Fibroblast of lung (primary cell): ENCODE measurements at regions not wholly inside any gene's neighbourhood (a gene's known extent, or its start where the extent isn't known, plus 50 kb on each side); places are given as distances from the start of the nearest gene placed in this dataset.

Source experiments
- DNase-seq, 2 donors: peaks; one replicate each; pipeline versions ENCODE4 v3.0.0 to v3.0.0-alpha.2; 2010; ENCODE audit warnings: low read depth in 2 of 2
- H2AFZ ChIP-seq: 2 replicates; pipeline ENCODE4 v1.5.1; 2012; ENCODE audit warnings: low read length, control low read depth, inconsistent platforms
- H3K27ac ChIP-seq: 2 replicates; pipeline ENCODE4 v1.5.1; 2011; ENCODE audit warnings: low read length, control low read depth; ENCODE audit not compliant: insufficient read depth
- H3K27me3 ChIP-seq: 2 replicates; pipeline ENCODE4 v1.5.1; 2011; ENCODE audit warnings: mild to moderate bottlenecking, low read length; ENCODE audit not compliant: control insufficient read depth, insufficient read depth
- H3K36me3 ChIP-seq: 2 replicates; pipeline ENCODE4 v1.5.1; 2011; ENCODE audit warnings: low read length; ENCODE audit not compliant: control insufficient read depth, insufficient read depth
- H3K4me1 ChIP-seq: 2 replicates; pipeline ENCODE4 v1.5.1; 2011; ENCODE audit warnings: low read length; ENCODE audit not compliant: control insufficient read depth, insufficient read depth; ENCODE audit errors: extremely low read depth
- H3K4me2 ChIP-seq: 2 replicates; pipeline ENCODE4 v1.5.1; 2011; ENCODE audit warnings: low read length, control low read depth; ENCODE audit not compliant: insufficient read depth; ENCODE audit errors: extremely low read depth
- H3K4me3 ChIP-seq, 4 experiments: fragments of 200-600 bp in 1 of 4; sonication (generic) in 1 of 4; replicated peaks in 1 of 4; 2 replicates each; pipeline ENCODE4 v1.5.1; 2011 to 2016; ENCODE audit warnings: low read length in 4 of 4, low read depth in 3 of 4, mild to moderate bottlenecking in 3 of 4, control low read depth in 2 of 4, inconsistent platforms in 1 of 4, mixed read lengths in 1 of 4; ENCODE audit not compliant: insufficient read depth in 1 of 4; ENCODE audit errors: control extremely low read depth in 1 of 4
- H3K79me2 ChIP-seq: 2 replicates; pipeline ENCODE4 v1.5.1; 2012; ENCODE audit warnings: mild to moderate bottlenecking, low read length, inconsistent platforms; ENCODE audit not compliant: control insufficient read depth, insufficient read depth
- H3K9ac ChIP-seq: 2 replicates; pipeline ENCODE4 v1.5.1; 2011; ENCODE audit warnings: mild to moderate bottlenecking, low read length, control low read depth; ENCODE audit not compliant: insufficient read depth
- H3K9me3 ChIP-seq: 2 replicates; pipeline ENCODE4 v1.5.1; 2012; ENCODE audit warnings: low read depth, low read length; ENCODE audit not compliant: control insufficient read depth, insufficient read depth
- H4K20me1 ChIP-seq: 2 replicates; pipeline ENCODE4 v1.5.1; 2011; ENCODE audit warnings: low read length; ENCODE audit not compliant: control insufficient read depth, insufficient read depth; ENCODE audit errors: extremely low read depth
- EZH2 ChIP-seq: IDR thresholded peaks from 2 replicates; pipeline ENCODE4 v1.5.1; 2012; ENCODE audit warnings: low read length, control low read depth, mild to moderate bottlenecking; ENCODE audit errors: missing control alignments
- TF ChIP-seq, protein P1 (sequence below), 2 donors: IDR thresholded peaks in 1 of 2; conservative IDR thresholded peaks in 1 of 2; 1 replicate in 1 of 2; 2 replicates in 1 of 2; pipeline ENCODE4 v1.5.1; 2011 to 2012; ENCODE audit warnings: low read length in 2 of 2, control low read depth in 1 of 2, inconsistent platforms in 1 of 2, low read depth in 1 of 2, mild to moderate bottlenecking in 1 of 2

DNA sequence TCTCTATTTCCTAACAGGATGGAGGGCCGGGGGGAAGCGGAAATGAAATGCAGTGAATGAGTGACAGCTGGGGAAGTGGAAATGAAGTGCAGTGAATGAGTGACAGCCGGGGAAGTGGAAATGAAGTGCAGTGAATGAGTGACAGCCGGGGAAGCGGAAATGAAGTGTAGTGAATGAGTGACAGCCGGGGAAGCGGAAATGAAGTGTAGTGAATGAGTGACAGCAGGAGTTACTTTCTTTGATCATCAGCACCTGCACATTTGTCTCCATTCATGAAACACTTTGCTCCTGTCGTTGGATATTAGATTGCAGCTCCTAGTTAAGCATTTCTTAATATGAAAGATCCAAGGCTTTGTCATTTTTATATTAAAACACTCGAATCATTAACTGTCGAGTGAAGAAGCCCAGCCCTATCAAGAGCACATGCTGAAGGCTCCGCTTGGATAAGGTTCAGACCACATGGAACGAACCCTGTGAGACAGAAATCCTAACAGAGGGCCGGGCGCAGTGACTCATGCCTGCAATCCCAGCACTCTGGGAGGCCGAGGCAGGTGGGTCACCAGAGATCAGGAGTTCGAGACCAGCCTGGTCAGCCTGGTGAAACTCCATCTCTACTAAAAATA is 406.0 kb upstream of the ADARB2 start:
- TF ChIP-seq, protein P1, sequence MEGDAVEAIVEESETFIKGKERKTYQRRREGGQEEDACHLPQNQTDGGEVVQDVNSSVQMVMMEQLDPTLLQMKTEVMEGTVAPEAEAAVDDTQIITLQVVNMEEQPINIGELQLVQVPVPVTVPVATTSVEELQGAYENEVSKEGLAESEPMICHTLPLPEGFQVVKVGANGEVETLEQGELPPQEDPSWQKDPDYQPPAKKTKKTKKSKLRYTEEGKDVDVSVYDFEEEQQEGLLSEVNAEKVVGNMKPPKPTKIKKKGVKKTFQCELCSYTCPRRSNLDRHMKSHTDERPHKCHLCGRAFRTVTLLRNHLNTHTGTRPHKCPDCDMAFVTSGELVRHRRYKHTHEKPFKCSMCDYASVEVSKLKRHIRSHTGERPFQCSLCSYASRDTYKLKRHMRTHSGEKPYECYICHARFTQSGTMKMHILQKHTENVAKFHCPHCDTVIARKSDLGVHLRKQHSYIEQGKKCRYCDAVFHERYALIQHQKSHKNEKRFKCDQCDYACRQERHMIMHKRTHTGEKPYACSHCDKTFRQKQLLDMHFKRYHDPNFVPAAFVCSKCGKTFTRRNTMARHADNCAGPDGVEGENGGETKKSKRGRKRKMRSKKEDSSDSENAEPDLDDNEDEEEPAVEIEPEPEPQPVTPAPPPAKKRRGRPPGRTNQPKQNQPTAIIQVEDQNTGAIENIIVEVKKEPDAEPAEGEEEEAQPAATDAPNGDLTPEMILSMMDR (conservative IDR thresholded peaks at IDR 0.05 in 1 of 2, IDR thresholded peaks at IDR 0.05 in 1 of 2; ENCODE audit: low read depth in 1 of 2, low read length in 2 of 2), result no peak
- no peak for TF ChIP-seq EZH2
- no peaks in the 10 kb centered on the region for H3K79me2 ChIP-seq

DNA sequence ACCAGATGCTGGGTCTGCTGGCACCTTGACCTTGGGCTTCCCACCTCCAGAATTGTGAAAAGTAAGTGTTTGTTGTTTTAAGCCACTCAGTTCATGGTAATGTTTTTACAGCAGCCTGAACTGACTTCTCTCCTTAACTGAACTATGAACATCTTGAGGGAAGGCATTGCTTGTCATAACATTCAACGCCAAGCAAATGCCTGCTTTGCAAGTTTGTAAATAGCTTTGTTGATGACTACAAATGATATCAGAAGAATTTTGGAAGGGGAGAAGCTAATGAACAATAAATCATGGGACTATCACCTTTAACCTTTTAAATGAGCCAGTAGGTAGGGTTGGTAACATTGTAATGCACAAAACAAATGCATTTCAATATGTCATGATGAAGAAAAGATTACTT is 402.4 kb upstream of the ADARB2 start:
- no peaks in the 10 kb centered on the region for H3K4me1 ChIP-seq
- no peaks in the 10 kb centered on the region for H4K20me1 ChIP-seq
- no peak overlapping the region for H2AFZ ChIP-seq
- peak in 1 of 2 donors; percentile 9 for DNase-seq
- TF ChIP-seq, protein P1 (conservative IDR thresholded peaks at IDR 0.05 in 1 of 2, IDR thresholded peaks at IDR 0.05 in 1 of 2; ENCODE audit: low read depth in 1 of 2, low read length in 2 of 2), result no peak
- no peak for TF ChIP-seq EZH2
- H3K4me3 ChIP-seq, result no peak overlapping the region
- H3K27me3 ChIP-seq, result no peaks in the 10 kb centered on the region
- no peaks in the 10 kb centered on the region for H3K9me3 ChIP-seq
- no peaks in the 10 kb centered on the region for H3K36me3 ChIP-seq
- H3K9ac ChIP-seq, result no peak overlapping the region
- no peak overlapping the region for H3K27ac ChIP-seq
- no peaks in the 10 kb centered on the region for H3K79me2 ChIP-seq
- H3K4me2 ChIP-seq, result no peak overlapping the region

More for the DNA sequence above, 406.0 kb upstream of the ADARB2 start:
- H3K4me1 ChIP-seq, result no peaks in the 10 kb centered on the region
- H3K9me3 ChIP-seq, result no peaks in the 10 kb centered on the region
- no peaks in the 10 kb centered on the region for H3K27me3 ChIP-seq
- H3K27ac ChIP-seq, result no peak overlapping the region
- no peaks in the 10 kb centered on the region for H4K20me1 ChIP-seq
- H3K9ac ChIP-seq, result no peak overlapping the region
- no peak overlapping the region for H3K4me3 ChIP-seq
- no peak overlapping the region for H3K4me2 ChIP-seq
- H2AFZ ChIP-seq, result no peak overlapping the region
- no peak for DNase-seq
- H3K36me3 ChIP-seq, result no peaks in the 10 kb centered on the region

DNA sequence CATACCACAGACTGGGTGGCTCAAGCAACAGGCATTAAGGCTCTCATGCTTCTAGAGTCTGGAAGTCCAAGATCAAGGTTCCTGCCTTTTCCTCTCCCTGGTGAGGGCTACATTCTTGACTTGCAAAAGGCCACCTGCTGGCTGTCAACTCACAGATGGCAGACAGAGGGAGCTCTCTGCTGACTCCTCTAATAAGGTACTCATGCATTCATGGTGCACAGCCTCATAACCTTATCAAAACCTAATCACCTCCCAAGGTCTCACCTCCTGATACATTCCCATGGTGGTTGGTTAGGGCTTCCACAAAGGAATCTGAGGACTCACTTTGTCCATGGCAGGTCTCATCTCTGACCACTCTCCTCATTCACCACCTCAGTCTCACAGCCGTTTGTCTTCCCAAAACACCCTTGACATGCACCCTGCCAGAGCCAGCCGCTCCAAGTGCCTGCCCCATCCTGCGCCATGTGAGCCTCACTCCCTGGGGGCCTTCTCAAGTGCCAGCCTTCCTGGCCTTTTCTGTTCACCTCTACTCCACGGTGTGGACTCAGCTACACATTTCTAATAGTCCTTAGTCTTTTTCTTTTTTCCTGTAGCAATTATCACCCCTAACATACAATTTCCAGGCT is 400.3 kb upstream of the ADARB2 start:
- no peaks in the 10 kb centered on the region for H4K20me1 ChIP-seq
- no peaks in the 10 kb centered on the region for H3K9me3 ChIP-seq
- no peak overlapping the region for H3K9ac ChIP-seq
- H3K4me3 ChIP-seq, result no peak overlapping the region
- H2AFZ ChIP-seq, result no peak overlapping the region
- no peaks in the 10 kb centered on the region for H3K79me2 ChIP-seq
- H3K36me3 ChIP-seq, result no peaks in the 10 kb centered on the region
- H3K4me1 ChIP-seq, result no peaks in the 10 kb centered on the region
- DNase-seq, result peak in 1 of 2 donors; percentile 4
- no peaks in the 10 kb centered on the region for H3K27me3 ChIP-seq
- TF ChIP-seq, protein P1 (conservative IDR thresholded peaks at IDR 0.05 in 1 of 2, IDR thresholded peaks at IDR 0.05 in 1 of 2; ENCODE audit: low read depth in 1 of 2, low read length in 2 of 2), result no peak
- no peak for TF ChIP-seq EZH2
- H3K4me2 ChIP-seq, result no peak overlapping the region
- H3K27ac ChIP-seq, result no peak overlapping the region
